ENCODE measurements at regions not wholly inside any gene's neighbourhood (a gene's known extent, or its start where the extent isn't known, plus 50 kb on each side); places are given as distances from the start of the nearest gene placed in this dataset.
A peak's percentile ranks its signal among the peaks of the same experiment; 100 is the strongest.
"Not testable (repeated sequence)": the region's sequence is repeated elsewhere in the genome, so short reads cannot be mapped to it uniquely, and the experiment has no call there.

DNA sequence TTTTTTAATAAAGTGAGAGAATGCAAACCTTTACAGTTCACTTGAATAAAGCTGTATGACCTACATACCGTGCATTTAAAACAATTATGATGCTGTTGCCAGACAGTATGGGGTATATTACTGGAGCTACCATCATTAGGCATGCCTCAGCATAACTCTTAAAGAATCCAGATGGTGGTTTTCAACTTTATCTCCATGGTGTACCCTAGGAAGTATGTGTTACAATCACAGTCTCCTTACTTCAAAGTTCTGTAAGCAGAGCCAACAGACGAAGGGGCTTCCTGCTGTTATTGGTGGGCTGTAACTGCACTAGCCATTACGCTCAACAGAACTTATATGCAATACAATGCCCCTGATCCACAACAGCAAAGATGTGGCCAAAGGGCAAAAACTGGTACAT lies 803.3 kb downstream of the DTWD2 start:
- DNase-seq (ENCODE audit: low spot score), result no peak

GRCh38 chr5:118176146-118176545 lies 812.2 kb downstream of the DTWD2 start:
- no peak for DNase-seq (ENCODE audit: low spot score)

DNA sequence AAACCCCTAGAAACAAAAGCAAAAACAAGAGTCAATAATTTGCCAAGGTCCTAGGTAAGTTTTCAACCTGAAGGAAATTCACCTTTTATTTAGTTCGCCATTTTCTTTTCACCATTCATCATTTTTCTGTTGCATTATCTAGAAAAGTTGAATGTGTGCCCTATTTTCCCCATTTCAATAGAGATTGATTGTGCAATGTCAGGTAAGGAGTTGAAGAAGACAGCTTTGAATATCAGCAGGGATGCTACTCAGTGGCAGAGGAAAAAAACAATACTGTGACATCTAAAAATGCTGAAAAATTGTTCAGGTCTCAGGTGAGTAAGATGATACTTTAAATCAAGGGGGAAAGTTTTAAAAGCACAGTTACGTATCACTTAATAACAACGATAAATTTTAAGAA lies 813.7 kb downstream of the DTWD2 start:
- no peak for DNase-seq (ENCODE audit: low spot score)

GRCh38 chr5:118173340-118173739 lies 815.0 kb downstream of the DTWD2 start:
- DNase-seq (ENCODE audit: low spot score), result no peak

DNA sequence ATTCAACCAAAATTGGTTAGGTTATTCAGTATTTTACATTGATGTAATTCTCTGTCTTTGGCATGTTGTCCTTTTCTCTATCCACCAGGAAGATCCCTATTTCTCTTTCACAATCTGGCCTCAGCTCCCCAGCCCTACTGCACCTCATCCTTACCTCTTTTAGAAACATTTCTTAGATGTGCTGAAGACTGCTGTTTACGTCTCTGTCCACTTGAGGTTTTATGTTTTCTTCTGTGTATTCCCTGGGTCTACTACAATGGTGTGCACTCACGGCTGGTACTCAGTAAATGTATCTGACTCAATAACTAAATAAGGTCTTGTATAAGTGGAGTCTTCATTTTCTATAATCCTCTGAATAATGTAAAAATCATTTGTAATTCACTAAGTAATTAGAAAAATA lies 822.7 kb downstream of the DTWD2 start:
- no peak for DNase-seq (ENCODE audit: low spot score)

DNA sequence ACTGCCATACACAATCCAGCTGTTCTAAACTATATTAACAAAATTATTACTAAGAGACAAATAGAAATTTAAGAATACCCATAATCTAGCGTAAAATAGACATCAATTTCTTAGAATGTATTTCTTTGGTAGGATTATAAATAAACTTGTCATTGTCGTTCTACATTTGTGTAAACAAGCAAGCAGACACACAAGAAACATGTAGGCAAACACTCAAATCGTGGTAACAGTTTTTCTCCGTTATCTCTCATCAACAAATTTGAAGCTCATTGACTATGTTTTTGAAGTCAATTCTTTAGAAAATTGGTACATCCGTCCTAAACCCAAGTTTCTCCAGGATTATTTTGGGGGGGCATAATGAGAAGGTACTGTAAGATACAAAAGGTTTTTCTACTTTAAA lies 832.2 kb downstream of the DTWD2 start:
- no peak for DNase-seq (ENCODE audit: low spot score)

DNA sequence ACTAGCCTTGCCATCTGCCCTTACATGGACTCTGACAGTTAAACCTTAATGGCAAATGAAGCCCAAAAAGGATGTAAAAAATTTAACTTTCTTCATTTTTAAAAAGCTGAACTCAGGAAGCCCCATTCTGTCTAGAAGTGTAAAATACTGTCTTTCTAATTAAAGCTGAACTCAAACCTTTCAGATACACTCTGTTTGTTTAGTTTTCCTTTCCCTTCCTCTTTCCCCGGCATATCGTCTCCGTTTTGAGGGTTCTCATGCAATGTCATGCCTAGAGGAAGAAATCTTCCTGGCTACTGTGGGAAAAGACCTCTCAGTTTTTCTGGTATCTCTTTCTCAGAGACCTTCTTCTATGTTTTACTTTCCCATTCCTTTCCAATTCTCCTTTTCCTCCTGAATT lies 841.5 kb downstream of the DTWD2 start:
- no peak for DNase-seq (ENCODE audit: low spot score)

GRCh38 chr5:118144540-118144939 lies 843.8 kb downstream of the DTWD2 start:
- no peak for DNase-seq (ENCODE audit: low spot score)

DNA sequence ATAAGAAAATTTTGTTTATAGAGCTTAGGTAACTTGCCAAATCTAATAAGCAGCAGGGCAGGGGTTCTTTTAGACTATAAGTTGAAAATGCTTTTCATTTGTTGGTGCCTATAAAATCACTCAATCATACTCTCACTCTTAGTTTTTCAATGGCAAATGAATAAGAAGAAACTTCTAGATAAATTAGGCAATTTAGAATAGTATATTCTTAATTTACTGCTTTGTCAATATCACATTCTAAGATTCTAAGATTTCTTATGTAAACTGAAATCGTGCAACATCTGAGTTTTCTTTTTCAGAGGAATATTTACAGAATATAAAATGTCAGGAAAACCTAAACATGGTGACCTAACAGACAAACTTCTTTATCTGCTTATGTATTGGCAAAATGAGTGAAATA lies 849.0 kb downstream of the DTWD2 start:
- no peak for DNase-seq (ENCODE audit: low spot score)

DNA sequence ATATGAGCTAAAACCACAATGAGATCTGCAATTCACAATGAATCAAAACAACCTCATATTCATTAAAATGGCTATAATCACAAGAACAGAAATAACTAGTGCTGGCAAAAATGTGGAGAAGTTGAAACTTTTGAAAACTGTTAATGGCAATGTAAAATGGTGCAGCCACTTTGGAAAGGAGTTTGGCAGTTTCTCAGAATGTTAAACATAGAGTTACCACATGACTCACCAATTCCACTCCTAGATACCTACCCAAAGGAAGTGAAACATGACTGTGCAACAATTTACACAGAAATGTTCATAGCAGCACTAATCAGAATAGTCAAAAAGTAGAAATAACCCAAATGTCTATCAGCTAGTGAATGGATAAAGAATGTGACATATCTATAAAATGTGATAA lies 862.2 kb downstream of the DTWD2 start:
- peak; percentile 19 for DNase-seq (ENCODE audit: low spot score)

GRCh38 chr5:118125687-118126086 lies 862.7 kb downstream of the DTWD2 start:
- DNase-seq (ENCODE audit: low spot score), result no peak

GRCh38 chr5:118121258-118121657 lies 867.1 kb downstream of the DTWD2 start:
- DNase-seq (ENCODE audit: low spot score), result no peak

DNA sequence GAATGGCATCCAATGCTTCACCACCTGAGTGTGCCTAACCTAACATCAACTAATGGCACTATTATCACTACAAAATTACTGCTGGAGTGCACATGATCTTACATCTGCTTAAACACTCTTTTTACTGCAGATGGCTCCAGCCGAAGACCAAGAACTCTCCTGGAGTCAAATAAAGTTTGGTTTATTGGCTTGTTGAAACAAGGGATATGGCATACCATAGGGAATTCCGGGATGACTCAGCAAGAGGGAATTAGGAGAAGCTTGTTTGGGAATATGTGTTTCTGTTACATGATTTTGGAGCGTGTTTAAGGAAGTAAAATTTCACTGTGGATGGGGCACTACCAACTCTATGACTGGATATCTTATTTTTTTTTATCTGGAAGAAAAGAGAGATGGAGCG lies 872.6 kb downstream of the DTWD2 start:
- no peak for DNase-seq (ENCODE audit: low spot score)

DNA sequence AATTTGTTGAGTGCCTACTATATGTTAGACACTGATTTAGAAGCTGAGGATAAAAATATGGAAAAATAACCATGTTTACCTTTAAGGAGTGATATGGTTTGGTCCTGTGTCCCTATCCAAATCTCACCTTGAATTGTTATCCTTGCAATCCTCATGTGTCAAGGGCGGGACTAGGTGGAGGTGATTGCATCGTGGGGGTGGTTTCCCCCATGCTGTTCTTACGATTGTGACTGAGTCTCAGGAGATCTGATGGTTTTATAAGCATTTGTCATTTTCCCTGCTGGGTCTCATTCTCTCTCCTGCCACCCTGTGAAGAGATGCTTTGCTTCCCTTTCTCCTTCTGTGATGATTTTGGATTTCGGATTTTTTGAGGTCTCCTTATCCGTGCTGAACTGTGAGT lies 876.4 kb downstream of the DTWD2 start:
- no peak for DNase-seq (ENCODE audit: low spot score)

DNA sequence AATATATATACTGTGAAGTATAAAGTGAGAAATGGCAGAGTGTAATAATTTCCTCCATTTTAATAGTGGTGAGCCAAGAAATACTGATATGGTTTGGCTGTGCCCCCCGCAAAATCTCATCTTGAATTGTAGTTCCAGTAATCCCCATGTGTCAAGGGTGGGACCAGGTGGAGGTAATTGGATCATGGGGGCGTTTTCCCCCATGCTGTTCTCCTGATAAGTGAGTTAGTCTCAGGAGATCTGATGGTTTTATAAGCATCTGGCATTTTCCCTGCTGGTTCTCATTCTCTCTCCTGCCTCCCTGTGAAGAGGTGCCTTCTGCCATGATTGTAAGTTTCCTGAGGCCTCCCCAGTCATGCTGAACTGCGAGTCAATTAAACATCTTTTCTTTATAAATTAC lies 881.1 kb downstream of the DTWD2 start:
- not testable (repeated sequence) for DNase-seq (ENCODE audit: low spot score)

GRCh38 chr5:118098716-118099115 lies 889.6 kb downstream of the DTWD2 start:
- DNase-seq (ENCODE audit: low spot score), result no peak

- no peak for DNase-seq (ENCODE audit: low spot score)
Measured at GRCh38 chr5:118095115-118095514, 893.2 kb downstream of the DTWD2 start.

DNA sequence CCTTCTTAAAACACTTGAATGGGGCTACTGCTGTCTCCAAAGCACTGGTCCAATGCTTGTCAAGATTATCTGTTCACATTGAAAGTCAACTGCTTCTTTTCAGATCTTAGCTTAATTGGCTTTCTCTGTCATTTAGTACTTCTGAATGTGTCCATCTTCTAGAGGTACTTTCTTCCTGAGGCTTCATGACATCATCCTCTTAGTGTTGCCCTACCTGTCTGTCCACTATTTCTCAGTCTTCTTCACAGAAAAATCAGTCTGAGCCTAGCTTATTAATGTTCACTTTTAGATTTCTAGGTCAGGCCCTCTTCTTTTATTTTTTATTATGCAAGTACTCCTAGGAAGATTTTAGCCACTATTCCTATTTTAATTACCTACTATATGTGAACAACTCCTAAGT lies 899.9 kb downstream of the DTWD2 start:
- DNase-seq (ENCODE audit: low spot score), result no peak

DNA sequence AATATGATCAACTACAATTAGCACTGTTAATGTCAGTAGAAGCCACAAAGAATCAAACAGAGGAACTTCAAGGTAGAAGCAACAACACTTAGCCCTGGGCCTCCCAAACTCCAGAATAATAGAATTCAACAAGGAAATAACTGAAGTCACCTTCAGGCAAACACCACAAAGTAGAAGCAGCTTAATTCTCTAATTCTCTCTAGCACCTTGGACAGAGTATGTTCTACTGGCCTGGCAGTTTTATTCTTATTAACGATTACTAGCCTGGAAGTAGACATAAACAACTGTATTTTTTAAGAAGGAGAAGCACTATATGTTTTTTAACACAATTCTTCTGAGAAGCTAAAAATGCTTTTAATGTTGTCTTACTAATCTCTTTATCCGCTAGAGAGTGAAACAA lies 911.9 kb downstream of the DTWD2 start:
- no peak for DNase-seq (ENCODE audit: low spot score)

- DNase-seq (ENCODE audit: low spot score), result no peak
Measured at GRCh38 chr5:118070041-118070440, 918.3 kb downstream of the DTWD2 start.

DNA sequence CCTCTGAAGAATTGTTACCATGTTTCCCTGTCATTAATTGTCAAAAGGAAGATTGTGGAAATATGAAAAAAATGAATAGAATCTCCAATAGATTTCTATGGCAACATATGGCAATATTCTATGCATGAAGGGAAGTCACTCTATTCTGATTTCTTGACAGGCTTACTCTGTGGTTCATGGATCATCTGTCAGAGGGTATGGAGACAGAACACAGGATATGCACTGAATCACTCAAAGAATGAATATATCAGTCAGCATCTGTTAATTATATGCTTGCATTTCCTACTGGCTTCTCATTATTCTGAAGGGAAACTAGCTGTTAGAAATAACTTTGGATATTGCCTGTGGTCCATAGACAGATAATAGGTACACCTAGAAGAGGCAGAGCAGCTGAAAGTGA lies 918.9 kb downstream of the DTWD2 start:
- no peak for DNase-seq (ENCODE audit: low spot score)

GRCh38 chr5:118068886-118069285 lies 919.5 kb downstream of the DTWD2 start:
- DNase-seq (ENCODE audit: low spot score), result no peak

- not testable (repeated sequence) for DNase-seq (ENCODE audit: low spot score)
Measured at GRCh38 chr5:118063836-118064235, 924.5 kb downstream of the DTWD2 start.

- DNase-seq (ENCODE audit: low spot score), result peak; percentile 30
Measured at GRCh38 chr5:118060833-118061232, 927.5 kb downstream of the DTWD2 start.

- DNase-seq (ENCODE audit: low spot score), result no peak
Measured at GRCh38 chr5:118052503-118052902, 935.8 kb downstream of the DTWD2 start.

Data from RKO (cell line).